HG03066 (cell line): ENCODE measurements at regions not wholly inside any gene's neighbourhood (a gene's known extent, or its start where the extent isn't known, plus 50 kb on each side); places are given as distances from the start of the nearest gene placed in this dataset.
"Not testable (repeated sequence)": the region's sequence is repeated elsewhere in the genome, so short reads cannot be mapped to it uniquely, and the experiment has no call there.

Source experiments
- ATAC-seq: cut with Tn5 transposase; IDR thresholded peaks from one replicate; pipeline ENCODE4 v1.9.1; 2021; ENCODE audit warnings: low read depth; ENCODE audit not compliant: unreplicated experiment

- ATAC-seq, result no peak
These were observed 635.1 kb downstream of the EPHA3 start for GRCh38 chr3:89742546-89742945.

- ATAC-seq, result not testable (repeated sequence)
These were observed 640.3 kb downstream of the EPHA3 start for GRCh38 chr3:89747541-89748278.

GRCh38 chr3:89762405-89762804 lies 655.0 kb downstream of the EPHA3 start:
- ATAC-seq, result no peak

- no peak for ATAC-seq
These were observed 676.0 kb downstream of the EPHA3 start for GRCh38 chr3:89783341-89783927.

GRCh38 chr3:89787485-89787884 lies 680.1 kb downstream of the EPHA3 start:
- ATAC-seq, result no peak

- no peak for ATAC-seq
These were observed 680.6 kb downstream of the EPHA3 start for GRCh38 chr3:89787979-89788378.

GRCh38 chr3:89795506-89795905 lies 688.1 kb downstream of the EPHA3 start:
- no peak for ATAC-seq

- ATAC-seq, result no peak
These were observed 695.5 kb downstream of the EPHA3 start for GRCh38 chr3:89802881-89803280.

- ATAC-seq, result no peak
These were observed 696.3 kb downstream of the EPHA3 start for GRCh38 chr3:89803711-89804110.

- ATAC-seq, result no peak
These were observed 698.7 kb downstream of the EPHA3 start for GRCh38 chr3:89806166-89806565.

- ATAC-seq, result no peak
These were observed 701.3 kb downstream of the EPHA3 start for GRCh38 chr3:89808680-89809197.

- ATAC-seq, result no peak
These were observed 706.1 kb downstream of the EPHA3 start for GRCh38 chr3:89813500-89813899.

GRCh38 chr3:89841041-89841440 lies 733.6 kb downstream of the EPHA3 start:
- ATAC-seq, result no peak

- ATAC-seq, result no peak
These were observed 737.6 kb downstream of the EPHA3 start for GRCh38 chr3:89845053-89845452.

- no peak for ATAC-seq
These were observed 740.5 kb downstream of the EPHA3 start for GRCh38 chr3:89847955-89848354.

GRCh38 chr3:89851974-89852621 lies 744.7 kb downstream of the EPHA3 start:
- ATAC-seq, result no peak

GRCh38 chr3:89859757-89860156 lies 752.3 kb downstream of the EPHA3 start:
- ATAC-seq, result no peak

GRCh38 chr3:89867286-89867685 lies 759.9 kb downstream of the EPHA3 start:
- ATAC-seq, result no peak

GRCh38 chr3:89876116-89876515 lies 768.7 kb downstream of the EPHA3 start:
- ATAC-seq, result no peak

GRCh38 chr3:89877230-89877629 lies 769.8 kb downstream of the EPHA3 start:
- no peak for ATAC-seq

GRCh38 chr3:89889386-89889785 lies 782.0 kb downstream of the EPHA3 start:
- no peak for ATAC-seq
